LNCAP (cell line): ENCODE measurements at regions not wholly inside any gene's neighbourhood (a gene's known extent, or its start where the extent isn't known, plus 50 kb on each side); places are given as distances from the start of the nearest gene placed in this dataset.

Experiments
- CTCF ChIP-seq: fragments of 450-650 bp; IDR thresholded peaks from 2 replicates; pipeline ENCODE4 v1.5.1; 2017; ENCODE audit warnings: mild to moderate bottlenecking

- TF ChIP-seq CTCF = no peak
Observed at GRCh38 chr9:85421641-85422040, 320.1 kb downstream of the AGTPBP1 start.

GRCh38 chr9:85420750-85421149 is 321.0 kb downstream of the AGTPBP1 start:
- no peak for TF ChIP-seq CTCF

GRCh38 chr9:85417674-85418073 is 324.1 kb downstream of the AGTPBP1 start:
- no peak for TF ChIP-seq CTCF

GRCh38 chr9:85416715-85417114 is 325.0 kb downstream of the AGTPBP1 start:
- TF ChIP-seq CTCF = no peak

GRCh38 chr9:85414390-85414789 is 327.4 kb downstream of the AGTPBP1 start:
- no peak for TF ChIP-seq CTCF

GRCh38 chr9:85408494-85408893 is 333.3 kb downstream of the AGTPBP1 start:
- TF ChIP-seq CTCF = no peak

- no peak for TF ChIP-seq CTCF
Observed at GRCh38 chr9:85405566-85405950, 336.2 kb downstream of the AGTPBP1 start.

GRCh38 chr9:85404911-85405565 is 336.7 kb downstream of the AGTPBP1 start:
- no peak for TF ChIP-seq CTCF
